ENCODE measurements at regions not wholly inside any gene's neighbourhood (a gene's known extent, or its start where the extent isn't known, plus 50 kb on each side); places are given as distances from the start of the nearest gene placed in this dataset.

- WGBS (ENCODE audit: insufficient coverage): 60% methylated on average over 1 of the region's 3 CpGs
- Mint-ChIP-seq H3K4me3 (no peak overlapping the region), H3K27me3 (no peaks in the 10 kb centered on the region), H3K9me3 (ENCODE audit: insufficient read depth) (no peaks in the 10 kb centered on the region), H3K27ac (no peak overlapping the region), H3K4me1 (no peaks in the 10 kb centered on the region)
- Histone ChIP-seq H3K9ac (ENCODE audit: low read length) (no peak overlapping the region), H3K4me1 (ENCODE audit: control insufficient read depth in 2 of 2, insufficient read depth in 2 of 2, low read length in 2 of 2) (no peaks in the 10 kb centered on the region), H3K4me3 (ENCODE audit: control extremely low read depth in 1 of 5, extremely low read depth in 1 of 5, insufficient read depth in 1 of 5, low read depth in 2 of 5, low read length in 4 of 5) (no peak overlapping the region), H3K36me3 (replicated peaks in 1 of 2; ENCODE audit: control extremely low read depth in 1 of 2, control insufficient read depth in 1 of 2, extremely low read depth in 1 of 2, insufficient read depth in 2 of 2, low read length in 1 of 2) (no peaks in the 10 kb centered on the region), H3K79me2 (ENCODE audit: control insufficient read depth, insufficient read depth, low read length) (no peaks in the 10 kb centered on the region), H4K20me1 (ENCODE audit: control insufficient read depth, insufficient read depth, low read length, poor library complexity, severe bottlenecking) (no peaks in the 10 kb centered on the region), H2AFZ (ENCODE audit: insufficient read depth, low read depth, low read length, poor library complexity, severe bottlenecking) (no peak overlapping the region), H3K4me2 (replicated peaks; ENCODE audit: low read depth, low read length, poor library complexity, severe bottlenecking) (no peak overlapping the region), H3K27ac (ENCODE audit: low read length in 2 of 2) (no peak overlapping the region), H3K27me3 (replicated peaks in 1 of 4; ENCODE audit: control extremely low read depth in 1 of 4, control insufficient read depth in 3 of 4, insufficient read depth in 4 of 4, low read length in 3 of 4) (no peaks in the 10 kb centered on the region), H3K9me3 (ENCODE audit: control extremely low read depth in 1 of 3, control insufficient read depth in 2 of 3, insufficient read depth in 1 of 3, low read length in 2 of 3) (no peaks in the 10 kb centered on the region)
- intact Hi-C loops (cut with micrococcal nuclease): no loop called here
- ATAC-seq (ENCODE audit: low read depth): no peak
- TF ChIP-seq CTCF (IDR thresholded peaks at IDR 0.05) (no peak), EZH2 (IDR thresholded peaks at IDR 0.05; ENCODE audit: borderline replicate concordance, insufficient read depth, low read depth, low read length, poor library complexity, severe bottlenecking) (no peak)
- CTCF ChIA-PET: no interaction called here
- POLR2A ChIA-PET: no interaction called here
- DNase-seq: no peak
These were observed 353.9 kb upstream of the GYPC start for GRCh38 chr2:126302043-126302442.

GRCh38 chr2:126303113-126303512 is 352.8 kb upstream of the GYPC start:
- H2AFZ ChIP-seq (ENCODE audit: insufficient read depth, low read depth, low read length, poor library complexity, severe bottlenecking): no peak overlapping the region
- H3K79me2 ChIP-seq (ENCODE audit: control insufficient read depth, insufficient read depth, low read length): no peaks in the 10 kb centered on the region
- no peak overlapping the region for H3K9ac ChIP-seq (ENCODE audit: low read length)
- 98% methylated on average over 4 of the region's 5 CpGs for WGBS (ENCODE audit: insufficient coverage)
- intact Hi-C loops (cut with micrococcal nuclease): no loop called here
- no peaks in the 10 kb centered on the region for H3K9me3 ChIP-seq (ENCODE audit: control extremely low read depth in 1 of 3, control insufficient read depth in 2 of 3, insufficient read depth in 1 of 3, low read length in 2 of 3)
- H3K27me3 ChIP-seq (replicated peaks in 1 of 4; ENCODE audit: control extremely low read depth in 1 of 4, control insufficient read depth in 3 of 4, insufficient read depth in 4 of 4, low read length in 3 of 4): no peaks in the 10 kb centered on the region
- no peaks in the 10 kb centered on the region for H3K4me1 ChIP-seq (ENCODE audit: control insufficient read depth in 2 of 2, insufficient read depth in 2 of 2, low read length in 2 of 2)
- ATAC-seq (ENCODE audit: low read depth) (no peak), DNase-seq (no peak)
- H3K27ac ChIP-seq (ENCODE audit: low read length in 2 of 2): no peak overlapping the region
- no peaks in the 10 kb centered on the region for H3K9me3 Mint-ChIP-seq (ENCODE audit: insufficient read depth)
- no peak overlapping the region for H3K4me3 ChIP-seq (ENCODE audit: control extremely low read depth in 1 of 5, extremely low read depth in 1 of 5, insufficient read depth in 1 of 5, low read depth in 2 of 5, low read length in 4 of 5)
- H3K4me1 Mint-ChIP-seq: no peaks in the 10 kb centered on the region
- H3K36me3 ChIP-seq (replicated peaks in 1 of 2; ENCODE audit: control extremely low read depth in 1 of 2, control insufficient read depth in 1 of 2, extremely low read depth in 1 of 2, insufficient read depth in 2 of 2, low read length in 1 of 2): no peaks in the 10 kb centered on the region
- ChIA-PET CTCF (no interaction called here), POLR2A (no interaction called here)
- no peaks in the 10 kb centered on the region for H3K27me3 Mint-ChIP-seq
- H3K4me3 Mint-ChIP-seq: no peak overlapping the region
- no peak overlapping the region for H3K27ac Mint-ChIP-seq
- no peak overlapping the region for H3K4me2 ChIP-seq (replicated peaks; ENCODE audit: low read depth, low read length, poor library complexity, severe bottlenecking)
- TF ChIP-seq EZH2 (IDR thresholded peaks at IDR 0.05; ENCODE audit: borderline replicate concordance, insufficient read depth, low read depth, low read length, poor library complexity, severe bottlenecking) (no peak), CTCF (IDR thresholded peaks at IDR 0.05) (no peak)
- H4K20me1 ChIP-seq (ENCODE audit: control insufficient read depth, insufficient read depth, low read length, poor library complexity, severe bottlenecking): no peaks in the 10 kb centered on the region
